SK-N-SH treated with all-trans-retinoic acid at 6 μM for 48 hours (cell line): ENCODE measurements at regions not wholly inside any gene's neighbourhood (a gene's known extent, or its start where the extent isn't known, plus 50 kb on each side); places are given as distances from the start of the nearest gene placed in this dataset.

Source experiments
- ATAC-seq: fragments of 200-7000 bp; cut with Tn5 transposase; 3 replicates; pipeline ENCODE4 v1.9.1; 2020; ENCODE audit warnings: mild to moderate bottlenecking, moderate library complexity
- ARNTL ChIP-seq: fragments of 450-650 bp; formaldehyde crosslinking; IDR thresholded peaks from 2 replicates; pipeline ENCODE4 v1.5.0; 2020; ENCODE audit warnings: low read depth, mild to moderate bottlenecking, moderate library complexity, borderline replicate concordance
- CREB5 ChIP-seq: fragments of 250-450 bp; sonication (Bioruptor Pico); IDR thresholded peaks from 2 replicates; pipeline ENCODE4 v1.5.1; 2020; ENCODE audit warnings: low read depth, mild to moderate bottlenecking, moderate library complexity
- CSDC2 ChIP-seq: fragments of 250-450 bp; sonication (Bioruptor Pico); IDR thresholded peaks from 2 replicates; pipeline ENCODE4 v1.5.0; 2020; ENCODE audit warnings: mild to moderate bottlenecking, moderate library complexity
- CSRNP3 ChIP-seq: fragments of 250-450 bp; sonication (Bioruptor Pico); IDR thresholded peaks from 2 replicates; pipeline ENCODE4 v1.5.1; 2021; ENCODE audit warnings: mild to moderate bottlenecking, moderate library complexity
- ESRRG ChIP-seq: fragments of 250-450 bp; sonication (Bioruptor Pico); IDR thresholded peaks from 2 replicates; pipeline ENCODE4 v1.6.1; 2021; ENCODE audit warnings: mild to moderate bottlenecking
- GLIS3 ChIP-seq: fragments of 250-450 bp; sonication (Bioruptor Pico); IDR thresholded peaks from 2 replicates; pipeline ENCODE4 v1.5.0; 2020; ENCODE audit warnings: mild to moderate bottlenecking, moderate library complexity
- ISL1 ChIP-seq: fragments of 250-450 bp; sonication (Bioruptor Pico); IDR thresholded peaks from 2 replicates; pipeline ENCODE4 v2.1.2; 2022; ENCODE audit warnings: mild to moderate bottlenecking, moderate library complexity
- OSR1 ChIP-seq: fragments of 250-450 bp; sonication (Bioruptor Pico); IDR thresholded peaks from 2 replicates; pipeline ENCODE4 v1.8.0; 2022; ENCODE audit warnings: moderate library complexity, mild to moderate bottlenecking, inconsistent platforms
- POU6F1 ChIP-seq: fragments of 250-450 bp; sonication (Bioruptor Pico); IDR thresholded peaks from 2 replicates; pipeline ENCODE4 v1.8.0; 2021; ENCODE audit warnings: low read depth, mild to moderate bottlenecking, moderate library complexity, borderline replicate concordance
- PPARA ChIP-seq: fragments of 250-450 bp; sonication (Bioruptor Pico); IDR thresholded peaks from 2 replicates; pipeline ENCODE4 v1.5.0; 2020; ENCODE audit warnings: mild to moderate bottlenecking, borderline replicate concordance
- RARB ChIP-seq: fragments of 250-450 bp; sonication (Bioruptor Pico); IDR thresholded peaks from 2 replicates; pipeline ENCODE4 v1.8.0; 2021; ENCODE audit warnings: mild to moderate bottlenecking, moderate library complexity
- SNAI2 ChIP-seq: fragments of 250-450 bp; sonication (Bioruptor Pico); IDR thresholded peaks from 2 replicates; pipeline ENCODE4 v1.5.0; 2020; ENCODE audit warnings: mild to moderate bottlenecking, moderate library complexity
- TCF4 ChIP-seq: fragments of 250-450 bp; sonication (Bioruptor Pico); IDR thresholded peaks from 2 replicates; pipeline ENCODE4 v1.8.0; 2021; ENCODE audit warnings: mild to moderate bottlenecking, moderate library complexity, borderline replicate concordance
- ZFP3 ChIP-seq: fragments of 250-450 bp; sonication (Bioruptor Pico); IDR thresholded peaks from 2 replicates; pipeline ENCODE4 v1.5.0; 2020; ENCODE audit warnings: mild to moderate bottlenecking, moderate library complexity
- ZFP30 ChIP-seq: fragments of 450-650 bp; formaldehyde crosslinking; IDR thresholded peaks from 2 replicates; pipeline ENCODE4 v1.5.0; 2022; ENCODE audit warnings: mild to moderate bottlenecking, moderate library complexity
- ZNF565 ChIP-seq: fragments of 450-650 bp; formaldehyde crosslinking; conservative IDR thresholded peaks from 2 replicates; pipeline ENCODE4 v1.5.0; 2020; ENCODE audit warnings: low read depth, mild to moderate bottlenecking, moderate library complexity
- ZNF70 ChIP-seq: fragments of 450-650 bp; formaldehyde crosslinking; IDR thresholded peaks from 2 replicates; pipeline ENCODE4 v1.5.0; 2020; ENCODE audit warnings: mild to moderate bottlenecking, moderate library complexity
- ZNF8 ChIP-seq: fragments of 450-650 bp; formaldehyde crosslinking; IDR thresholded peaks from 2 replicates; pipeline ENCODE4 v1.5.0; 2020; ENCODE audit warnings: mild to moderate bottlenecking, moderate library complexity
- TF ChIP-seq, protein P1 (sequence below): fragments of 250-450 bp; sonication (Bioruptor Pico); IDR thresholded peaks from 2 replicates; pipeline ENCODE4 v1.5.0; 2020; ENCODE audit warnings: mild to moderate bottlenecking, moderate library complexity
- TF ChIP-seq, protein P2 (sequence below): fragments of 250-450 bp; sonication (Bioruptor Pico); IDR thresholded peaks from 2 replicates; pipeline ENCODE4 v1.8.0; 2020; ENCODE audit warnings: mild to moderate bottlenecking, moderate library complexity, borderline replicate concordance

DNA sequence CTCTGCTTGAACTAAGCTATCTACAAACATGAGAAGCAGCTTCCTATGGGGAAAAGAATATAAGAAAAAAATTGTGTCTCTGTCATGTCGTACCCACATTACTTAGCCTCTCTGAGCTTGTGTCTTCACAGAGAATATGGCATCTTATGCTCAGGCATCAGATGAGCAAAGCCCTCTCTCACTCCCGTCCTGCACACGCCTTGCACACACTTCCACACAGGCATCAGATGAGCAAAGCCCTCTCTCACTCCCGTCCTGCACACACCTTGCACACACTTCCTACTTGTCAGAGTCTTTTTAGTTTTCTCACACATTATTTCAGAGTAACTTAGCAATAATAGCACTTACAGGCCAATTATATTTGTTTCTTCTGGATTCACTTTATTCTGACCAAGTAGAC is 79.0 kb upstream of the DUSP22 start:
- TF ChIP-seq, protein P1, sequence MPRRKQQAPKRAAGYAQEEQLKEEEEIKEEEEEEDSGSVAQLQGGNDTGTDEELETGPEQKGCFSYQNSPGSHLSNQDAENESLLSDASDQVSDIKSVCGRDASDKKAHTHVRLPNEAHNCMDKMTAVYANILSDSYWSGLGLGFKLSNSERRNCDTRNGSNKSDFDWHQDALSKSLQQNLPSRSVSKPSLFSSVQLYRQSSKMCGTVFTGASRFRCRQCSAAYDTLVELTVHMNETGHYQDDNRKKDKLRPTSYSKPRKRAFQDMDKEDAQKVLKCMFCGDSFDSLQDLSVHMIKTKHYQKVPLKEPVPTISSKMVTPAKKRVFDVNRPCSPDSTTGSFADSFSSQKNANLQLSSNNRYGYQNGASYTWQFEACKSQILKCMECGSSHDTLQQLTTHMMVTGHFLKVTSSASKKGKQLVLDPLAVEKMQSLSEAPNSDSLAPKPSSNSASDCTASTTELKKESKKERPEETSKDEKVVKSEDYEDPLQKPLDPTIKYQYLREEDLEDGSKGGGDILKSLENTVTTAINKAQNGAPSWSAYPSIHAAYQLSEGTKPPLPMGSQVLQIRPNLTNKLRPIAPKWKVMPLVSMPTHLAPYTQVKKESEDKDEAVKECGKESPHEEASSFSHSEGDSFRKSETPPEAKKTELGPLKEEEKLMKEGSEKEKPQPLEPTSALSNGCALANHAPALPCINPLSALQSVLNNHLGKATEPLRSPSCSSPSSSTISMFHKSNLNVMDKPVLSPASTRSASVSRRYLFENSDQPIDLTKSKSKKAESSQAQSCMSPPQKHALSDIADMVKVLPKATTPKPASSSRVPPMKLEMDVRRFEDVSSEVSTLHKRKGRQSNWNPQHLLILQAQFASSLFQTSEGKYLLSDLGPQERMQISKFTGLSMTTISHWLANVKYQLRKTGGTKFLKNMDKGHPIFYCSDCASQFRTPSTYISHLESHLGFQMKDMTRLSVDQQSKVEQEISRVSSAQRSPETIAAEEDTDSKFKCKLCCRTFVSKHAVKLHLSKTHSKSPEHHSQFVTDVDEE (CRISPR knock-in tag): no peak
- TF ChIP-seq CSRNP3: no peak
- TF ChIP-seq OSR1 (CRISPR knock-in tag): no peak
- TF ChIP-seq ESRRG (CRISPR knock-in tag): no peak
- no peak for TF ChIP-seq ZFP30 (CRISPR knock-in tag)
- no peak for TF ChIP-seq SNAI2 (CRISPR knock-in tag)
- TF ChIP-seq GLIS3: no peak
- TF ChIP-seq RARB: no peak
- no peak for TF ChIP-seq PPARA (CRISPR knock-in tag)
- no peak for TF ChIP-seq CSDC2 (CRISPR knock-in tag)
- TF ChIP-seq ZNF70: no peak
- no peak for TF ChIP-seq ZNF565 (CRISPR knock-in tag)
- no peak for TF ChIP-seq ZFP3 (CRISPR knock-in tag)
- no peak for TF ChIP-seq TCF4 (CRISPR knock-in tag)
- no peak for TF ChIP-seq ARNTL (CRISPR knock-in tag)
- no peak for ATAC-seq

- TF ChIP-seq ZNF70: no peak
- TF ChIP-seq ISL1: no peak
- no peak for TF ChIP-seq OSR1 (CRISPR knock-in tag)
- no peak for TF ChIP-seq ARNTL (CRISPR knock-in tag)
- no peak for TF ChIP-seq SNAI2 (CRISPR knock-in tag)
- no peak for TF ChIP-seq ZNF8 (CRISPR knock-in tag)
- TF ChIP-seq ESRRG (CRISPR knock-in tag): no peak
- no peak for TF ChIP-seq CREB5 (CRISPR knock-in tag)
- no peak for TF ChIP-seq PPARA (CRISPR knock-in tag)
- TF ChIP-seq, all 23 proteins: peak for 0
- ATAC-seq: no peak
These were observed 77.9 kb upstream of the DUSP22 start for GRCh38 chr6:214428-214827.

- no peak for TF ChIP-seq ZNF565 (CRISPR knock-in tag)
- TF ChIP-seq, all 23 proteins: peak for 0
- ATAC-seq: peak; percentile 16; the same call in 1 of the 3 replicates
These were observed 76.8 kb upstream of the DUSP22 start for GRCh38 chr6:215335-216034.

- peak; percentile 86 for ATAC-seq
- no peak for TF ChIP-seq OSR1 (CRISPR knock-in tag)
- TF ChIP-seq ZFP30 (CRISPR knock-in tag): no peak
- TF ChIP-seq, protein P1 (CRISPR knock-in tag): no peak
- TF ChIP-seq ZNF565 (CRISPR knock-in tag): no peak
- no peak for TF ChIP-seq TCF4 (CRISPR knock-in tag)
- no peak for TF ChIP-seq POU6F1 (CRISPR knock-in tag)
- TF ChIP-seq RARB: no peak
- TF ChIP-seq CSDC2 (CRISPR knock-in tag): no peak
- no peak for TF ChIP-seq ESRRG (CRISPR knock-in tag)
- TF ChIP-seq CSRNP3: no peak
- TF ChIP-seq, protein P2, sequence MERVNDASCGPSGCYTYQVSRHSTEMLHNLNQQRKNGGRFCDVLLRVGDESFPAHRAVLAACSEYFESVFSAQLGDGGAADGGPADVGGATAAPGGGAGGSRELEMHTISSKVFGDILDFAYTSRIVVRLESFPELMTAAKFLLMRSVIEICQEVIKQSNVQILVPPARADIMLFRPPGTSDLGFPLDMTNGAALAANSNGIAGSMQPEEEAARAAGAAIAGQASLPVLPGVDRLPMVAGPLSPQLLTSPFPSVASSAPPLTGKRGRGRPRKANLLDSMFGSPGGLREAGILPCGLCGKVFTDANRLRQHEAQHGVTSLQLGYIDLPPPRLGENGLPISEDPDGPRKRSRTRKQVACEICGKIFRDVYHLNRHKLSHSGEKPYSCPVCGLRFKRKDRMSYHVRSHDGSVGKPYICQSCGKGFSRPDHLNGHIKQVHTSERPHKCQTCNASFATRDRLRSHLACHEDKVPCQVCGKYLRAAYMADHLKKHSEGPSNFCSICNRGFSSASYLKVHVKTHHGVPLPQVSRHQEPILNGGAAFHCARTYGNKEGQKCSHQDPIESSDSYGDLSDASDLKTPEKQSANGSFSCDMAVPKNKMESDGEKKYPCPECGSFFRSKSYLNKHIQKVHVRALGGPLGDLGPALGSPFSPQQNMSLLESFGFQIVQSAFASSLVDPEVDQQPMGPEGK (CRISPR knock-in tag): no peak
- no peak for TF ChIP-seq ZFP3 (CRISPR knock-in tag)
- no peak for TF ChIP-seq ZNF70
These were observed 75.1 kb upstream of the DUSP22 start for GRCh38 chr6:217048-217659.
